ENCODE measurements at regions not wholly inside any gene's neighbourhood (a gene's known extent, or its start where the extent isn't known, plus 50 kb on each side); places are given as distances from the start of the nearest gene placed in this dataset.

DNA sequence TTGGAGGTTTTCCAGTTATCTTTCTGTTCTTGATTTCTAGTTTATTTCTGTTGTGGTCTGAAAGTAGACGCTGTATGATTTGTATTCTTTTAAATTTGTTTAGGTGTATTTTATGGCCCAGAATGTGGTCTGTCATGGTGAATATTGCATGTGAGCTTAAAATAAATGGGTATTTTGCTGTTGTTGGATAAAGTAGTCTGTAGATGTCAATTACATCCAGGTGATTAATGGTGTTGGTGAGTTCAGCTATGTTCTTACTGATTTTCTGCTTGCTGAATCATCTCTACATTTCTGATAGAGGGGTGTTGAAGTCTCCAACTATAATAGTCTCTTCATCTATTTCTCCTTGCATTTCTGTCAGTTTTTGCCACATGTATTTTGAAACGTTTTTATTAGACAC, 383.3 kb upstream of the SGO1 start:
- no peak overlapping the region for H2BK5ac ChIP-seq (ENCODE audit: low read depth, low read length)
- no peaks in the 10 kb centered on the region for H4K20me1 ChIP-seq (replicated peaks in 1 of 2; ENCODE audit: control insufficient read depth in 1 of 2, insufficient read depth in 2 of 2, low read length in 2 of 2)
- H3K79me1 ChIP-seq (ENCODE audit: low read depth, low read length): no peaks in the 10 kb centered on the region
- no peak overlapping the region for H3K23ac ChIP-seq (ENCODE audit: insufficient read length)
- no peaks in the 10 kb centered on the region for H3K79me2 ChIP-seq (ENCODE audit: control insufficient read depth in 1 of 2, insufficient read depth in 2 of 2, low read length in 2 of 2)
- H2BK12ac ChIP-seq (ENCODE audit: low read depth, low read length): no peak overlapping the region
- H2AK5ac ChIP-seq (ENCODE audit: low read depth, low read length): no peak overlapping the region
- H3K4me1 ChIP-seq (replicated peaks in 1 of 4; ENCODE audit: control insufficient read depth in 3 of 4, insufficient read depth in 4 of 4, low read length in 3 of 4): no peaks in the 10 kb centered on the region
- no peak overlapping the region for H2AFZ ChIP-seq (ENCODE audit: low read length)
- H3K56ac ChIP-seq (replicated peaks; ENCODE audit: insufficient read length, low read depth, low read length): no peak overlapping the region
- FAIRE-seq (no peak), DNase-seq (ENCODE audit: low read depth in 1 of 2, low spot score in 2 of 2) (no peak)
- H3K4ac ChIP-seq (replicated peaks; ENCODE audit: insufficient read length, low read depth, low read length): no peak overlapping the region
- no peak overlapping the region for H3K14ac ChIP-seq (ENCODE audit: insufficient read length)
- H3K4me2 ChIP-seq (ENCODE audit: insufficient read depth in 1 of 2, low read depth in 2 of 2, low read length in 2 of 2): no peak overlapping the region
- H3K9ac ChIP-seq (replicated peaks in 1 of 4; ENCODE audit: extremely low read depth in 1 of 4, low read depth in 3 of 4, low read length in 3 of 4): no peak overlapping the region
- no peak overlapping the region for H3K27ac ChIP-seq (ENCODE audit: low read depth, low read length)
- H3K36me3 ChIP-seq (ENCODE audit: control insufficient read depth in 2 of 4, insufficient read depth in 4 of 4, low read length in 3 of 4): no peaks in the 10 kb centered on the region
- no peaks in the 10 kb centered on the region for H3K23me2 ChIP-seq (ENCODE audit: low read depth, low read length)
- WGBS, 2 experiments (ENCODE audit: extremely low coverage in 1 of 2, insufficient coverage in 1 of 2, insufficient read length in 1 of 2, insufficient replicate concordance in 2 of 2, low coverage in 1 of 2, low lambda C conversion rate in 2 of 2, missing lambda C conversion rate in 1 of 2): 42% methylated on average over 2 of the region's 2 CpGs; no CpG with 5 or more reads in 1 of the 2 experiments
- no peak overlapping the region for H2BK120ac ChIP-seq (replicated peaks; ENCODE audit: low read depth, low read length)
- TF ChIP-seq CBX5 (IDR thresholded peaks at IDR 0.05; ENCODE audit: low read depth, low read length): no peak
- TF ChIP-seq BRCA1 (IDR thresholded peaks at IDR 0.05; ENCODE audit: low read depth, low read length): no peak
- TF ChIP-seq NANOG (IDR thresholded peaks at IDR 0.05; ENCODE audit: insufficient read depth, low read depth, low read length, poor library complexity, severe bottlenecking): no peak
- no peak for TF ChIP-seq CTBP2 (IDR thresholded peaks at IDR 0.05; ENCODE audit: borderline replicate concordance, insufficient read depth, insufficient read length, low read length)
- TF ChIP-seq, protein P1, sequence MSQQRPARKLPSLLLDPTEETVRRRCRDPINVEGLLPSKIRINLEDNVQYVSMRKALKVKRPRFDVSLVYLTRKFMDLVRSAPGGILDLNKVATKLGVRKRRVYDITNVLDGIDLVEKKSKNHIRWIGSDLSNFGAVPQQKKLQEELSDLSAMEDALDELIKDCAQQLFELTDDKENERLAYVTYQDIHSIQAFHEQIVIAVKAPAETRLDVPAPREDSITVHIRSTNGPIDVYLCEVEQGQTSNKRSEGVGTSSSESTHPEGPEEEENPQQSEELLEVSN (IDR thresholded peaks at IDR 0.05): no peak
- no peak overlapping the region for H2BK15ac ChIP-seq (ENCODE audit: low read length)
- H4K91ac ChIP-seq (replicated peaks; ENCODE audit: insufficient read length, low read length): no peak overlapping the region
- CTCF ChIA-PET (ENCODE audit: partially characterized antibody): interaction anchor here (1.5 kb wide), 1 partner anchor 9 kb away, joined by 4 read pairs; no protein-coding TSS in a partner anchor
- no peaks in the 10 kb centered on the region for H3K9me3 ChIP-seq (ENCODE audit: insufficient read depth in 2 of 2, low read depth in 1 of 2, low read length in 1 of 2)
- no peak overlapping the region for H3K18ac ChIP-seq (ENCODE audit: extremely low read depth, low read length)
- H3K4me3 ChIP-seq (ENCODE audit: extremely low read depth in 1 of 4, insufficient read depth in 2 of 4, low read depth in 3 of 4, low read length in 4 of 4): no peak overlapping the region
- peaks cover 0 to 1% (median 0%) of the 10 kb centered on the region in 4 experiments; a peak in 1 of 7 replicates for H3K27me3 ChIP-seq (replicated peaks in 1 of 4; ENCODE audit: control insufficient read depth in 3 of 4, extremely low read depth in 1 of 4, insufficient read depth in 3 of 4, low read length in 3 of 4)
- H4K5ac ChIP-seq (ENCODE audit: insufficient read length, low read depth, low read length): no peak overlapping the region
- H2BK20ac ChIP-seq (ENCODE audit: low read length): no peak overlapping the region
- H4K8ac ChIP-seq (ENCODE audit: extremely low read depth, insufficient read depth, low read length): no peak overlapping the region
- POLR2A ChIA-PET (ENCODE audit: partially characterized antibody): no interaction called here
